Retinal pigment epithelial cell (primary cell): ENCODE measurements at regions not wholly inside any gene's neighbourhood (a gene's known extent, or its start where the extent isn't known, plus 50 kb on each side); places are given as distances from the start of the nearest gene placed in this dataset.
"Not testable (repeated sequence)": the region's sequence is repeated elsewhere in the genome, so short reads cannot be mapped to it uniquely, and the experiment has no call there.

Experiments used
- DNase-seq: peaks from one replicate; pipeline ENCODE4 v3.0.0-alpha.2; 2010; ENCODE audit warnings: low read depth
- H3K4me3 ChIP-seq: 2 replicates; pipeline ENCODE4 v1.5.1; 2011; ENCODE audit warnings: mild to moderate bottlenecking, low read length, control low read depth, moderate library complexity
- TF ChIP-seq, protein P1 (sequence below): conservative IDR thresholded peaks from 2 replicates; pipeline ENCODE4 v1.5.1; 2011; ENCODE audit warnings: low read depth, low read length, control low read depth, inconsistent platforms

DNA sequence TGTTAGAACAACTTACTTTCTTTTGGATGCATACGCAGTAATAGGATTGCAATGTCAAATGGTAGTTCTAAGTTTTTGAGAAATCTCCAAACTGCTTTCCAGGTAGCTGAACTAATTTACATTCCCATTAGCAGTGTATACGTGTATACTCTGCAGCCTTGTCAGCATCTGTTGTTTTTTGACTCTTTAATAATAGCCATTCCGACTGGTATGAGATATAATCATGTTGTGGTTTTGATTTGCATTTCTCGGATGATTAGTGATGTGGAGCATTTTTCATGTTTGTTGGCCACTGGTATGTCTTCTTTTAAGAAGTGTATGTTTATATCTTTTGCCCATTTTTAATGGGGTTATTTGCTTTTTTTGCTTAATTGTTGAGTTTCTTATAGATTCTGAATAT, 76.9 kb upstream of the HNRNPA1L2 start:
- DNase-seq, H3K4me3 ChIP-seq: not testable (repeated sequence)

DNA sequence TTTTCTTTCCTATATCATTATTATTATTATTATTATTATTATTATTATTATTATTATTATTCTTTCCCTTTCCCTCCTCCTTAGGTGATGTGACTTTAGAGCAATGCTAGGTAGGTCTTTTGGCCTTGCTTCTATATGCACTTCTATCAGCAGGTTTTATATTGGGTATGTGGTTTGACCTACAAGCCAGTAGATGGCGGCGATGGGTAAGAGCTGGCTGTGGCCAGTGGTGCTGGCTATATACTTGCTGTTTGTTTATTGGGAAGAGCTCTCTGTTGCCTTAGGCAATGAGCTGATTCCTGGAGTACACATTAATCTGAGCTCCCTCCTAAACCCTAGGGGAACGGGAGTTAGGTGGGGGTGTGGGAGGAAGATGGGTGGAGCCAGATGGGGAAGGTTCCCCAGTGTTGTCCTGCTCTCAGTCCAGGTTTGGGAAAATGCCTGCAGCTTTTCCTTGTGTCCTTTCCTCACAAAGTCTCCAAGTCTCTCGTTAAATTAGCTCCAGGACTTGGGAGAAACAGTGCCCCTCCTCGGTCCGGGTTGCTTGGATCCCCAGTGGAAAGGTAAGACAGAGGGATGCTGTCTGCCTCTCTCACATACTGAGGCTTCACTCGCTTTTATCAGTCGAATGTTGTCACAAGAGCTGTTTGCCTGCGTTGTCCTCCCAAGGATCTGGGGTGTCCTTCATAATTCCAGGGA, 72.2 kb upstream of the HNRNPA1L2 start:
- not testable (repeated sequence) for H3K4me3 ChIP-seq
- TF ChIP-seq, protein P1, sequence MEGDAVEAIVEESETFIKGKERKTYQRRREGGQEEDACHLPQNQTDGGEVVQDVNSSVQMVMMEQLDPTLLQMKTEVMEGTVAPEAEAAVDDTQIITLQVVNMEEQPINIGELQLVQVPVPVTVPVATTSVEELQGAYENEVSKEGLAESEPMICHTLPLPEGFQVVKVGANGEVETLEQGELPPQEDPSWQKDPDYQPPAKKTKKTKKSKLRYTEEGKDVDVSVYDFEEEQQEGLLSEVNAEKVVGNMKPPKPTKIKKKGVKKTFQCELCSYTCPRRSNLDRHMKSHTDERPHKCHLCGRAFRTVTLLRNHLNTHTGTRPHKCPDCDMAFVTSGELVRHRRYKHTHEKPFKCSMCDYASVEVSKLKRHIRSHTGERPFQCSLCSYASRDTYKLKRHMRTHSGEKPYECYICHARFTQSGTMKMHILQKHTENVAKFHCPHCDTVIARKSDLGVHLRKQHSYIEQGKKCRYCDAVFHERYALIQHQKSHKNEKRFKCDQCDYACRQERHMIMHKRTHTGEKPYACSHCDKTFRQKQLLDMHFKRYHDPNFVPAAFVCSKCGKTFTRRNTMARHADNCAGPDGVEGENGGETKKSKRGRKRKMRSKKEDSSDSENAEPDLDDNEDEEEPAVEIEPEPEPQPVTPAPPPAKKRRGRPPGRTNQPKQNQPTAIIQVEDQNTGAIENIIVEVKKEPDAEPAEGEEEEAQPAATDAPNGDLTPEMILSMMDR = peak; percentile 38
- peak; percentile 13 for DNase-seq

GRCh38 chr13:52571163-52571562, 71.1 kb upstream of the HNRNPA1L2 start:
- not testable (repeated sequence) for H3K4me3 ChIP-seq, DNase-seq

GRCh38 chr13:52582962-52583361, 59.3 kb upstream of the HNRNPA1L2 start:
- H3K4me3 ChIP-seq, DNase-seq: not testable (repeated sequence)
